Neural cell (in vitro differentiated cells): ENCODE measurements at regions not wholly inside any gene's neighbourhood (a gene's known extent, or its start where the extent isn't known, plus 50 kb on each side); places are given as distances from the start of the nearest gene placed in this dataset.

ENCODE experiments used
- H2AFZ ChIP-seq: fragments of 200-600, 300-800 bp; sonication (generic), shearing (Covaris generic); 2 replicates; pipeline ENCODE4 v1.6.0; 2014; ENCODE audit warnings: low read depth, mild to moderate bottlenecking, antibody characterized with exemption, low read length, moderate library complexity
- H3F3A ChIP-seq: fragments of 200-600 bp; shearing (Covaris generic); 2 replicates; pipeline ENCODE4 v1.6.1; 2016; ENCODE audit warnings: mild to moderate bottlenecking, moderate library complexity, mixed read lengths, antibody characterized with exemption, low read length; ENCODE audit not compliant: insufficient read depth, poor library complexity, severe bottlenecking
- H3K27ac ChIP-seq: fragments of 200-600, 300-800 bp; sonication (generic), shearing (Covaris generic); 2 replicates; pipeline ENCODE4 v1.5.1; 2014; ENCODE audit warnings: mild to moderate bottlenecking, low read length, moderate library complexity
- H3K27me3 ChIP-seq: fragments of 300-800, 200-600 bp; sonication (generic), shearing (Covaris generic); 2 replicates; pipeline ENCODE4 v1.6.0; 2014; ENCODE audit warnings: mild to moderate bottlenecking, low read depth, low read length, moderate library complexity; ENCODE audit not compliant: insufficient read depth
- H3K36me3 ChIP-seq: fragments of 300-800, 200-600 bp; sonication (generic), shearing (Covaris generic); 2 replicates; pipeline ENCODE4 v1.5.1; 2014; ENCODE audit warnings: mild to moderate bottlenecking, antibody characterized with exemption, low read length, moderate library complexity; ENCODE audit not compliant: insufficient read depth
- H3K4me2 ChIP-seq: fragments of 300-800, 200-600 bp; sonication (generic), shearing (Covaris generic); 2 replicates; pipeline ENCODE4 v1.6.0; 2014; ENCODE audit warnings: mild to moderate bottlenecking, low read length
- H3K4me3 ChIP-seq: fragments of 300-800, 200-600 bp; sonication (generic), shearing (Covaris generic); 2 replicates; pipeline ENCODE4 v1.5.1; 2014; ENCODE audit warnings: mild to moderate bottlenecking, low read length, moderate library complexity
- H3K79me2 ChIP-seq: fragments of 200-600 bp; shearing (Covaris generic); replicated peaks from 2 replicates; pipeline ENCODE4 v1.6.0; 2014; ENCODE audit warnings: mild to moderate bottlenecking, low read length, moderate library complexity; ENCODE audit not compliant: insufficient read depth
- H3K9ac ChIP-seq: fragments of 300-800, 200-600 bp; sonication (generic), shearing (Covaris generic); 2 replicates; pipeline ENCODE4 v1.6.1; 2016; ENCODE audit warnings: mild to moderate bottlenecking, low read length, mixed read lengths
- H3K9me2 ChIP-seq: fragments of 200-600 bp; shearing (Covaris generic); 2 replicates; pipeline ENCODE4 v1.6.1; 2016; ENCODE audit warnings: mild to moderate bottlenecking, low read length, mixed read lengths; ENCODE audit not compliant: insufficient read depth
- H3K9me3 ChIP-seq: fragments of 200-600, 300-800 bp; sonication (generic), shearing (Covaris generic); 2 replicates; pipeline ENCODE4 v1.6.1; 2016; ENCODE audit warnings: mild to moderate bottlenecking, mixed run types, low read length, moderate library complexity, mixed read lengths
- H4K20me1 ChIP-seq: fragments of 200-600 bp; shearing (Covaris generic); 2 replicates; pipeline ENCODE4 v1.6.1; 2016; ENCODE audit warnings: mild to moderate bottlenecking, mixed run types; ENCODE audit not compliant: insufficient read depth
- CTCF ChIP-seq: fragments of 450-650 bp; IDR thresholded peaks from 2 replicates; pipeline ENCODE4 v1.5.1; 2014; ENCODE audit warnings: antibody characterized with exemption, mild to moderate bottlenecking, moderate library complexity; ENCODE audit not compliant: poor library complexity, severe bottlenecking
- EP300 ChIP-seq: fragments of 450-650 bp; conservative IDR thresholded peaks from 2 replicates; pipeline ENCODE4 v1.6.1; 2014; ENCODE audit warnings: antibody characterized with exemption, mild to moderate bottlenecking, moderate library complexity; ENCODE audit not compliant: poor library complexity, severe bottlenecking
- EZH2 ChIP-seq: fragments of 200-600, 300-800 bp; shearing (Covaris generic), sonication (generic); IDR thresholded peaks from 2 replicates; pipeline ENCODE4 v1.6.1; 2014; ENCODE audit warnings: antibody characterized with exemption, low read length, borderline replicate concordance, mild to moderate bottlenecking; ENCODE audit not compliant: insufficient read depth, poor library complexity, severe bottlenecking
- MXI1 ChIP-seq: fragments of 450-650 bp; conservative IDR thresholded peaks from 2 replicates; pipeline ENCODE4 v1.6.1; 2014; ENCODE audit warnings: antibody characterized with exemption, mild to moderate bottlenecking; ENCODE audit not compliant: poor library complexity, severe bottlenecking
- POLR2AphosphoS5 ChIP-seq: IDR thresholded peaks from 2 replicates; pipeline ENCODE4 v1.6.1; 2012
- RAD21 ChIP-seq: fragments of 450-650 bp; conservative IDR thresholded peaks from 2 replicates; pipeline ENCODE4 v1.6.1; 2014; ENCODE audit warnings: antibody characterized with exemption, mild to moderate bottlenecking, moderate library complexity
- SMC3 ChIP-seq: fragments of 450-650 bp; conservative IDR thresholded peaks from 2 replicates; pipeline ENCODE4 v1.6.1; 2014; ENCODE audit warnings: antibody characterized with exemption, mild to moderate bottlenecking, moderate library complexity; ENCODE audit not compliant: poor library complexity
- TAF1 ChIP-seq: IDR thresholded peaks from 2 replicates; pipeline ENCODE4 v1.6.1; 2012; ENCODE audit warnings: low read depth
- TF ChIP-seq, protein P1 (sequence below): IDR thresholded peaks from 2 replicates; pipeline ENCODE4 v1.6.1; 2012; ENCODE audit warnings: borderline replicate concordance

DNA sequence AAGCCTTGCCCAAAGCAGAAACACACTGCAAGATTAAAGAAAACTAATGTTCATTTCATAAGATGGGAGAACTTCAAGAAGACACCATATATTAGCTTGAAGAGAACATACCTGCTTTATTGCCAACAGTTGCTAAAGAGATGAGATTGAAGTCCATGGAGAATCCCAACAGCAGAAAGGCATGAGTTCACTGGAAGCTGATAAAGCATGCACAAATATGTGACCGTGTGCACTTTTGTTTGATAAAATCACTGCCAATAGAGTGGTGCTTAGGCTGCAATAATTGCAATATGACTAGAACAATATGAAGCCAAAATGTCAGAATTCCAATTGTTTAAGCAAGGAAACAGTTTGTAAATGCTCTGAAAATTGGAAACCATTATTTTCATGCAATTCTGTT is 125.9 kb upstream of the PPARGC1A start:
- no peak overlapping the region for H3K4me2 ChIP-seq
- no peaks in the 10 kb centered on the region for H3K9me2 ChIP-seq
- no peak overlapping the region for H3K9ac ChIP-seq
- no peaks in the 10 kb centered on the region for H3K27me3 ChIP-seq
- TF ChIP-seq, protein P1, sequence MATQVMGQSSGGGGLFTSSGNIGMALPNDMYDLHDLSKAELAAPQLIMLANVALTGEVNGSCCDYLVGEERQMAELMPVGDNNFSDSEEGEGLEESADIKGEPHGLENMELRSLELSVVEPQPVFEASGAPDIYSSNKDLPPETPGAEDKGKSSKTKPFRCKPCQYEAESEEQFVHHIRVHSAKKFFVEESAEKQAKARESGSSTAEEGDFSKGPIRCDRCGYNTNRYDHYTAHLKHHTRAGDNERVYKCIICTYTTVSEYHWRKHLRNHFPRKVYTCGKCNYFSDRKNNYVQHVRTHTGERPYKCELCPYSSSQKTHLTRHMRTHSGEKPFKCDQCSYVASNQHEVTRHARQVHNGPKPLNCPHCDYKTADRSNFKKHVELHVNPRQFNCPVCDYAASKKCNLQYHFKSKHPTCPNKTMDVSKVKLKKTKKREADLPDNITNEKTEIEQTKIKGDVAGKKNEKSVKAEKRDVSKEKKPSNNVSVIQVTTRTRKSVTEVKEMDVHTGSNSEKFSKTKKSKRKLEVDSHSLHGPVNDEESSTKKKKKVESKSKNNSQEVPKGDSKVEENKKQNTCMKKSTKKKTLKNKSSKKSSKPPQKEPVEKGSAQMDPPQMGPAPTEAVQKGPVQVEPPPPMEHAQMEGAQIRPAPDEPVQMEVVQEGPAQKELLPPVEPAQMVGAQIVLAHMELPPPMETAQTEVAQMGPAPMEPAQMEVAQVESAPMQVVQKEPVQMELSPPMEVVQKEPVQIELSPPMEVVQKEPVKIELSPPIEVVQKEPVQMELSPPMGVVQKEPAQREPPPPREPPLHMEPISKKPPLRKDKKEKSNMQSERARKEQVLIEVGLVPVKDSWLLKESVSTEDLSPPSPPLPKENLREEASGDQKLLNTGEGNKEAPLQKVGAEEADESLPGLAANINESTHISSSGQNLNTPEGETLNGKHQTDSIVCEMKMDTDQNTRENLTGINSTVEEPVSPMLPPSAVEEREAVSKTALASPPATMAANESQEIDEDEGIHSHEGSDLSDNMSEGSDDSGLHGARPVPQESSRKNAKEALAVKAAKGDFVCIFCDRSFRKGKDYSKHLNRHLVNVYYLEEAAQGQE: no peak
- TF ChIP-seq CTCF (no peak), EZH2 (no peak), SMC3 (no peak), POLR2AphosphoS5 (no peak), RAD21 (no peak), MXI1 (no peak), TAF1 (no peak), EP300 (no peak)
- H2AFZ ChIP-seq: no peak overlapping the region
- no peak overlapping the region for H3K4me3 ChIP-seq
- H4K20me1 ChIP-seq: no peaks in the 10 kb centered on the region
- H3F3A ChIP-seq: no peaks in the 10 kb centered on the region
- no peaks in the 10 kb centered on the region for H3K9me3 ChIP-seq
- H3K79me2 ChIP-seq: no peaks in the 10 kb centered on the region
- no peak overlapping the region for H3K27ac ChIP-seq
- no peaks in the 10 kb centered on the region for H3K36me3 ChIP-seq

- Histone ChIP-seq H3K4me3 (no peak overlapping the region), H3F3A (no peaks in the 10 kb centered on the region), H3K9me2 (no peaks in the 10 kb centered on the region), H3K9me3 (no peaks in the 10 kb centered on the region), H3K27me3 (no peaks in the 10 kb centered on the region), H4K20me1 (no peaks in the 10 kb centered on the region), H3K27ac (no peak overlapping the region), H3K36me3 (no peaks in the 10 kb centered on the region), H3K79me2 (no peaks in the 10 kb centered on the region), H3K4me2 (no peak overlapping the region), H3K9ac (no peak overlapping the region), H2AFZ (no peak overlapping the region)
- TF ChIP-seq EP300 (no peak), SMC3 (no peak), MXI1 (no peak), TAF1 (no peak), CTCF (no peak), EZH2 (no peak), POLR2AphosphoS5 (no peak), RAD21 (no peak)
- TF ChIP-seq, protein P1: no peak
These were observed 124.0 kb upstream of the PPARGC1A start for GRCh38 chr4:24013668-24014422.
